Transverse colon (tissue), 4 donors: ENCODE measurements at regions not wholly inside any gene's neighbourhood (a gene's known extent, or its start where the extent isn't known, plus 50 kb on each side); places are given as distances from the start of the nearest gene placed in this dataset.

Source experiments
- EP300 ChIP-seq: sonication (generic); formaldehyde crosslinking; IDR thresholded peaks from one replicate; pipeline ENCODE4 v1.6.1; 2017; ENCODE audit warnings: antibody characterized with exemption, low read depth
- POLR2A ChIP-seq: fragments of 450-650 bp; IDR thresholded peaks from one replicate; pipeline ENCODE4 v1.6.1; 2016; ENCODE audit warnings: antibody characterized with exemption, mild to moderate bottlenecking, moderate library complexity
- POLR2AphosphoS5 ChIP-seq, 3 donors: sonication (generic); formaldehyde crosslinking; IDR thresholded peaks; one replicate each; pipeline ENCODE4 v1.6.1; 2016; ENCODE audit warnings: antibody characterized with exemption in 3 of 3
- TF ChIP-seq, protein P1 (sequence below), 5 experiments: fragments of 200-600 bp in 3 of 5; fragments of 450-650 bp in 2 of 5; sonication (generic) in 3 of 5; IDR thresholded peaks; 1 replicate in 2 of 5; 2 replicates in 3 of 5; pipeline ENCODE4 v1.5.1; 2016 to 2017; ENCODE audit warnings: antibody characterized with exemption in 5 of 5, inconsistent platforms in 3 of 5, mild to moderate bottlenecking in 2 of 5, moderate library complexity in 1 of 5

DNA sequence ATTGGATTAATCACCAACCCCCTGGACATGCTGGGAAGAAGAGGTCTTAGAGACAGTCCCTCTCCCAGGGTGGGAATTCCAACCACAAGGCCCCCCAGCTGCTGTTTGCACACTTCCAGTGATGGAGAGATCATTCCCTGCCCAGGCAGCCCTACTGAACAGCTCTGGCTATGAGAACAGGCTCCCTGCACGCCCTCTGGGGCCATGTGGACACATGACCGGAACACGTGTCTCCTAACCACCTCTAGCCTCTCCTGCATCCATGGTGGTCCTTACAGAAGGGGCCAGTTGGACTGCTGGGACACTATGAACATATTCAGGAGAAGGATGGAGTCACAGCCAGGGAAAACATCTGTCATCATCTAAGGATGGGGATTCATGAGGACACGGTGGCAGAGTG, 196.2 kb downstream of the MN1 start:
- TF ChIP-seq EP300 (no peak), POLR2A (no peak), POLR2AphosphoS5 (IDR thresholded peaks at IDR 0.05) (no peak)
- TF ChIP-seq, protein P1, sequence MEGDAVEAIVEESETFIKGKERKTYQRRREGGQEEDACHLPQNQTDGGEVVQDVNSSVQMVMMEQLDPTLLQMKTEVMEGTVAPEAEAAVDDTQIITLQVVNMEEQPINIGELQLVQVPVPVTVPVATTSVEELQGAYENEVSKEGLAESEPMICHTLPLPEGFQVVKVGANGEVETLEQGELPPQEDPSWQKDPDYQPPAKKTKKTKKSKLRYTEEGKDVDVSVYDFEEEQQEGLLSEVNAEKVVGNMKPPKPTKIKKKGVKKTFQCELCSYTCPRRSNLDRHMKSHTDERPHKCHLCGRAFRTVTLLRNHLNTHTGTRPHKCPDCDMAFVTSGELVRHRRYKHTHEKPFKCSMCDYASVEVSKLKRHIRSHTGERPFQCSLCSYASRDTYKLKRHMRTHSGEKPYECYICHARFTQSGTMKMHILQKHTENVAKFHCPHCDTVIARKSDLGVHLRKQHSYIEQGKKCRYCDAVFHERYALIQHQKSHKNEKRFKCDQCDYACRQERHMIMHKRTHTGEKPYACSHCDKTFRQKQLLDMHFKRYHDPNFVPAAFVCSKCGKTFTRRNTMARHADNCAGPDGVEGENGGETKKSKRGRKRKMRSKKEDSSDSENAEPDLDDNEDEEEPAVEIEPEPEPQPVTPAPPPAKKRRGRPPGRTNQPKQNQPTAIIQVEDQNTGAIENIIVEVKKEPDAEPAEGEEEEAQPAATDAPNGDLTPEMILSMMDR (IDR thresholded peaks at IDR 0.05): no peak
